Prostate gland (tissue), 2 donors: ENCODE measurements at regions not wholly inside any gene's neighbourhood (a gene's known extent, or its start where the extent isn't known, plus 50 kb on each side); places are given as distances from the start of the nearest gene placed in this dataset.

Experiments
- DNase-seq: peaks from one replicate; pipeline ENCODE4 v3.0.0-alpha.2; 2019; ENCODE audit warnings: low spot score
- H3K27ac ChIP-seq, 2 donors: fragments of 200-600 bp; sonication (generic); 2 replicates each; pipeline ENCODE4 v1.5.1; 2017 to 2019
- H3K27me3 ChIP-seq: fragments of 200-600 bp; sonication (generic); replicated peaks from 2 replicates; pipeline ENCODE4 v1.5.1; 2019; ENCODE audit not compliant: insufficient read depth
- H3K36me3 ChIP-seq, 2 donors: fragments of 200-600 bp; sonication (generic); 1 replicate in 1 of 2; 2 replicates in 1 of 2; pipeline versions ENCODE4 v1.5.1 to v1.8.1; 2017 to 2019
- H3K4me1 ChIP-seq: fragments of 200-600 bp; sonication (generic); replicated peaks from 2 replicates; pipeline ENCODE4 v1.5.1; 2019
- H3K4me3 ChIP-seq, 2 donors: fragments of 200-600 bp; sonication (generic); 2 replicates each; pipeline ENCODE4 v1.5.1; 2017 to 2019
- H3K9me3 ChIP-seq: fragments of 200-600 bp; sonication (generic); 2 replicates; pipeline ENCODE4 v1.5.1; 2017
- POLR2A ChIP-seq: fragments of 450-650 bp; IDR thresholded peaks from one replicate; pipeline ENCODE4 v1.6.1; 2016; ENCODE audit warnings: antibody characterized with exemption, mild to moderate bottlenecking
- POLR2AphosphoS5 ChIP-seq: sonication (generic); formaldehyde crosslinking; IDR thresholded peaks from one replicate; pipeline ENCODE4 v1.6.1; 2017; ENCODE audit warnings: antibody characterized with exemption
- WGBS: methylation state at CpG from one replicate; pipeline ENCODE4 v1.1.5; 2018; 5-methylcytosine and 5-hydroxymethylcytosine counted together
- intact Hi-C: fragments of 100-400 bp; cut with DNase I; formaldehyde crosslinking; loops from one replicate; pipeline ENCODE4 v1.14.2; 2022
- TF ChIP-seq, protein P1 (sequence below), 4 experiments: fragments of 200-600 bp in 2 of 4; fragments of 450-650 bp in 2 of 4; sonication (generic) in 2 of 4; IDR thresholded peaks; 1 replicate in 3 of 4; 2 replicates in 1 of 4; pipeline ENCODE4 v1.5.1; 2016 to 2019; ENCODE audit warnings: antibody characterized with exemption in 4 of 4, mild to moderate bottlenecking in 2 of 4, moderate library complexity in 2 of 4

DNA sequence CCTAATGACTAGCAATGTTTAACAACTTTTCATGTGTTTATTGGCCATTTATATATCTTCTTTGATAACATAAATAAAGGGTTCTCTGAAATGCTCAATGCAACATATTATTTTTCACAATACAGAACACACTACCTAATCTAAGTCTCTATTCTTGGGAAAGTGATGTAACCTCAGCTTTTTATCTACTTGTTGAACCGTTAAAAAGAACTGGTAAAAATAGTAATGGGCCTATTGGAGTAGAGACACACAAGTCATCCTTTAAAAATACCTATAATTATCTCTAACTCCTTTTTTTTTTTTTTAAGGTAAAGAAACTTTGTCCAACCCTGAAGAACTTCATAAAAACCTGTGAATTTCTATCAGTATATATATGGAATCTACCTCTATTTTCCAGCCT lies 1067.7 kb upstream of the CELF4 start:
- Histone ChIP-seq H3K27ac (no peak overlapping the region), H3K27me3 (no peaks in the 10 kb centered on the region), H3K9me3 (no peaks in the 10 kb centered on the region), H3K4me1 (no peaks in the 10 kb centered on the region), H3K36me3 (no peaks in the 10 kb centered on the region), H3K4me3 (no peak overlapping the region)
- no peak for DNase-seq
- WGBS: 80% methylated on average over 1 of the region's 1 CpG
- TF ChIP-seq, protein P1, sequence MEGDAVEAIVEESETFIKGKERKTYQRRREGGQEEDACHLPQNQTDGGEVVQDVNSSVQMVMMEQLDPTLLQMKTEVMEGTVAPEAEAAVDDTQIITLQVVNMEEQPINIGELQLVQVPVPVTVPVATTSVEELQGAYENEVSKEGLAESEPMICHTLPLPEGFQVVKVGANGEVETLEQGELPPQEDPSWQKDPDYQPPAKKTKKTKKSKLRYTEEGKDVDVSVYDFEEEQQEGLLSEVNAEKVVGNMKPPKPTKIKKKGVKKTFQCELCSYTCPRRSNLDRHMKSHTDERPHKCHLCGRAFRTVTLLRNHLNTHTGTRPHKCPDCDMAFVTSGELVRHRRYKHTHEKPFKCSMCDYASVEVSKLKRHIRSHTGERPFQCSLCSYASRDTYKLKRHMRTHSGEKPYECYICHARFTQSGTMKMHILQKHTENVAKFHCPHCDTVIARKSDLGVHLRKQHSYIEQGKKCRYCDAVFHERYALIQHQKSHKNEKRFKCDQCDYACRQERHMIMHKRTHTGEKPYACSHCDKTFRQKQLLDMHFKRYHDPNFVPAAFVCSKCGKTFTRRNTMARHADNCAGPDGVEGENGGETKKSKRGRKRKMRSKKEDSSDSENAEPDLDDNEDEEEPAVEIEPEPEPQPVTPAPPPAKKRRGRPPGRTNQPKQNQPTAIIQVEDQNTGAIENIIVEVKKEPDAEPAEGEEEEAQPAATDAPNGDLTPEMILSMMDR (IDR thresholded peaks at IDR 0.05): no peak
- TF ChIP-seq POLR2A: no peak
- no peak for TF ChIP-seq POLR2AphosphoS5
- intact Hi-C loops: no loop called here

DNA sequence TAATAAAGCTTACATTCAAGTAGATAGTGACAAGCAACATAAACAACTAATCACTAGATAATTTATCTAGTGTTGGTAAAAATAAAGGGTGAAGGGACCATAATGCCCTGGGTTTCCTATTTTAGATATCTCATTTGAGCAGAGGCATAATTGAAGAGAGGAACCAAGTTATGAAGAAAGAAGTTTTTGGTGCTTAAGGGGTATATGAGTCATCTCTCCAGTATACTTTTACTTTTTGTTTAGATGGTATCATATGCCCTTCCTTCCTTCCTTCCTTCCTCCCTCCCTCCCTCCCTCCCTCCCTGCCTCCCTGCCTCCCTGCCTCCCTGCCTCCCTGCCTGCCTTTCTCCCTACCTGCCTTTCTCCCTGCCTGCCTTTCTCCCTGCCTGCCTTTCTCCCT lies 1053.5 kb upstream of the CELF4 start:
- no peak overlapping the region for H3K27ac ChIP-seq
- H3K9me3 ChIP-seq: no peaks in the 10 kb centered on the region
- no peak for TF ChIP-seq POLR2A
- no peak for TF ChIP-seq POLR2AphosphoS5
- TF ChIP-seq, protein P1 (IDR thresholded peaks at IDR 0.05): no peak
- no peak for DNase-seq
- H3K27me3 ChIP-seq: no peaks in the 10 kb centered on the region
- H3K36me3 ChIP-seq: no peaks in the 10 kb centered on the region
- intact Hi-C loops: no loop called here
- H3K4me3 ChIP-seq: no peak overlapping the region
- H3K4me1 ChIP-seq: no peaks in the 10 kb centered on the region

DNA sequence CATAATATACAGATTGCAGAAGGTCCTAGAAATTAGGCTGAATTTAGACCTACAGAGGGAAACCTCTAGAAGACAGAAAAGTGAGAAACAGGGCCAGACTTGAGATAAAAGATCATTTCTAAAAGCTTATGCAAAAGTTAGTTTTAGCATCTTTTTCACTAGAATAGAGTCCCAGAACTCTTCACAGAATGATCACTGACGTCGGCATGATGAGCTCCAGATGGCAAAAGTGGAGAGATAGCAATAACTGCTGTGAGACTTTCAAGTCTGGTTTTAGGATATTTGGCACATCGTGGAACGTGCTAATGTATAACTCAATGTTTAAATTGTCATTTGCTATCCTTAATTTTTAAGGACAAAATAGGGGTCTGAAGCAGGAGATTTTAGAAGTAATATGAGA lies 1050.7 kb upstream of the CELF4 start:
- no peak overlapping the region for H3K4me3 ChIP-seq
- no peaks in the 10 kb centered on the region for H3K27me3 ChIP-seq
- H3K4me1 ChIP-seq: no peaks in the 10 kb centered on the region
- TF ChIP-seq POLR2AphosphoS5 (no peak), POLR2A (no peak)
- TF ChIP-seq, protein P1 (IDR thresholded peaks at IDR 0.05): no peak
- WGBS: 88% methylated on average over 4 of the region's 4 CpGs
- intact Hi-C loops: no loop called here
- no peaks in the 10 kb centered on the region for H3K9me3 ChIP-seq
- H3K27ac ChIP-seq: no peak overlapping the region
- DNase-seq: no peak
- H3K36me3 ChIP-seq: no peaks in the 10 kb centered on the region

DNA sequence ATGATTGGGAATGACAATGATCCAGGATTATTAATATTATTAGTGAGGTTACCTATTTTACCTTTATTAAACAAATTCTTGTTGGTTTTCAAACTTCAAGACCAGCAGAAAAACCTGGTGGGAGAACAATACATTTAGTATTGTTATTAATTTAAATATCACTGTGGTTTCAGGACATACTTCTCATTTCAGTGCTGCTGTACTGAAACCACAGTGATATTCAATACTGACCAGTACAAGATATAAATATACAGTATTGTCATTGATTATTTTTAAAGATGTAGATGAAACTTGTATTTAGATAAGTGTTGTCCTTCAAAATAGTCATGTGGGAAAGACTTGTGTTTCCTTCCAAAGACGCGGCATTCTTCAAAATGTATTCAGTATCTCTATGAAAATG lies 1047.3 kb upstream of the CELF4 start:
- Histone ChIP-seq H3K27me3 (no peaks in the 10 kb centered on the region), H3K4me3 (no peak overlapping the region), H3K4me1 (no peaks in the 10 kb centered on the region), H3K9me3 (no peaks in the 10 kb centered on the region), H3K36me3 (no peaks in the 10 kb centered on the region), H3K27ac (no peak overlapping the region)
- DNase-seq: no peak
- no peak for TF ChIP-seq POLR2AphosphoS5
- TF ChIP-seq, protein P1 (IDR thresholded peaks at IDR 0.05): no peak
- TF ChIP-seq POLR2A: no peak
- 94% methylated on average over 2 of the region's 2 CpGs for WGBS
- intact Hi-C loops: no loop called here

DNA sequence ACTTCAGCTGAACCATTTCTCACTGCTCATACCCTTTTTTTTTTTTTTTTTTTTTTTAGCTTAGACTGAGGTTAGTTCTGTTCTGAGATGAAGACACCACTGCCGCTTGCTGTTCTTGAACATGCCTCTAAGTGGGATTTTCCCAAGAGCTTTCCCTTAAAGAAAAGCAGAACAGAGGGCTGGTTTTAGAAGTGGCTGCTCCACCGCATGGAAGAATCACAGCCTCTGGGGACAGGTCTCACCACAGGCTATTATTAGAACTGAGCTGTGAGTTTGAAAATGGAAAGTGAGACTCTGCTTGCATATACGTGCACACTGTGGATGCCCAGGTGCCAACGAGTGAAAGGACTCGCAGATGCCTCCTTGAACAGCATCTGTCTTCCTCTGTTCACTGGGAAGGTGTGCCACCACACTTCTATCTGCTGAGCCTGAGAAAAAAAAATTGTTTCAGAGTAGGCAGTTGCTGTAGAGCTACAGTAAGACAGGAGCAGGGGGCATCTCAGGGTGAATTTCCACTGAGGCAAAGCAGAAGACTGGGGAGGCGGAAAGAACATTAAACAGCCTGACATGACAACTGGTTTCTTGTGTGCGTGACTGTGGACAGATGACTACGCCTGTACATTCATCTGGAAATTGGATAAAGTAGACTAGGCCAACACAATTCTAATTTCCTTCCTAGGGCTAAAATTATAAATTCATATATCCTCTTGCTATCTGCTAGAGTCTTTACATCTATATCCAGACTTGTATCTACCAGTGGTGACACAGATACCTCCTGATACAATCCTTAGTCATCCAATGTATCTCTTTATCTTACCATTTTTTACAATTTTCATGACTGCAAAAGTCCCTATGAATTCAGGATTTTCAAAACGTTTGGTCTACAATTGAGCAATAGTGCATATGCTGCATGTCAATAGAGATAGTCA lies 1045.7 kb upstream of the CELF4 start:
- H3K27ac ChIP-seq: no peak overlapping the region
- TF ChIP-seq POLR2A (no peak), POLR2AphosphoS5 (no peak)
- H3K36me3 ChIP-seq: no peaks in the 10 kb centered on the region
- 81% methylated on average over 9 of the region's 9 CpGs for WGBS
- DNase-seq: no peak
- no peak overlapping the region for H3K4me3 ChIP-seq
- no peaks in the 10 kb centered on the region for H3K9me3 ChIP-seq
- intact Hi-C loops: no loop called here
- H3K4me1 ChIP-seq: no peaks in the 10 kb centered on the region
- H3K27me3 ChIP-seq: no peaks in the 10 kb centered on the region
